H1 (cell line): ENCODE measurements at regions not wholly inside any gene's neighbourhood (a gene's known extent, or its start where the extent isn't known, plus 50 kb on each side); places are given as distances from the start of the nearest gene placed in this dataset.

Source experiments
- CTCF ChIA-PET: fragments of 300-600 bp; sonication (Branson Sonifier 250); formaldehyde crosslinking; loops from one replicate; lab custom pipeline; 2021; ENCODE audit not compliant: partially characterized antibody; lab: Charles Lee
- POLR2A ChIA-PET: fragments of 300-600 bp; sonication (Branson Sonifier 250); formaldehyde crosslinking; loops from one replicate; lab custom pipeline; 2021; ENCODE audit warnings: inconsistent platforms; ENCODE audit not compliant: partially characterized antibody; lab: Charles Lee
- DNase-seq, 2 experiments: peaks; one replicate each; pipeline versions ENCODE4 v3.0.0 to v3.0.0-alpha.2; 2010 to 2022; ENCODE audit warnings: low spot score in 2 of 2, low read depth in 1 of 2, mixed read lengths in 1 of 2
- FAIRE-seq: peaks from 2 replicates; lab custom pipeline; 2011; peaks lifted over from hg19 to GRCh38; lab: Jason Lieb, UNC
- H2AFZ ChIP-seq: 2 replicates; pipeline ENCODE4 v1.8.1; 2012; ENCODE audit warnings: low read length, inconsistent platforms
- H2AK5ac ChIP-seq: 2 replicates; pipeline ENCODE4 v1.6.1; 2013; ENCODE audit warnings: low read depth, low read length
- H2BK120ac ChIP-seq: replicated peaks from 2 replicates; pipeline ENCODE3; 2013; ENCODE audit warnings: low read depth, low read length, inconsistent platforms
- H2BK12ac ChIP-seq: 2 replicates; pipeline ENCODE4 v1.6.1; 2013; ENCODE audit warnings: low read depth, low read length
- H2BK15ac ChIP-seq: 2 replicates; pipeline ENCODE4 v1.6.1; 2013; ENCODE audit warnings: low read length
- H2BK20ac ChIP-seq: 2 replicates; pipeline ENCODE4 v1.6.1; 2013; ENCODE audit warnings: low read length
- H2BK5ac ChIP-seq: 2 replicates; pipeline ENCODE4 v1.6.1; 2013; ENCODE audit warnings: low read depth, low read length
- H3K14ac ChIP-seq: 2 replicates; pipeline ENCODE4 v1.6.1; 2013; ENCODE audit warnings: inconsistent platforms; ENCODE audit not compliant: insufficient read length
- H3K18ac ChIP-seq: 2 replicates; pipeline ENCODE4 v1.6.1; 2013; ENCODE audit warnings: low read length; ENCODE audit errors: extremely low read depth
- H3K23ac ChIP-seq: 2 replicates; pipeline ENCODE4 v1.6.1; 2013; ENCODE audit warnings: inconsistent platforms; ENCODE audit not compliant: insufficient read length
- H3K23me2 ChIP-seq: 2 replicates; pipeline ENCODE4 v1.6.1; 2013; ENCODE audit warnings: low read depth, low read length
- H3K27ac ChIP-seq: 2 replicates; pipeline ENCODE4 v1.6.1; 2011; ENCODE audit warnings: low read depth, low read length, inconsistent platforms
- H3K27me3 ChIP-seq, 4 experiments: replicated peaks in 1 of 4; 1 replicate in 1 of 4; 2 replicates in 3 of 4; pipeline versions ENCODE4 v1.6.1 to v1.8.1; 2011 to 2013; ENCODE audit warnings: low read length in 3 of 4, mild to moderate bottlenecking in 3 of 4, inconsistent platforms in 2 of 4, mixed read lengths in 2 of 4, moderate library complexity in 1 of 4; ENCODE audit not compliant: control insufficient read depth in 3 of 4, insufficient read depth in 3 of 4; ENCODE audit errors: extremely low read depth in 1 of 4
- H3K36me3 ChIP-seq, 4 experiments: 2 replicates each; pipeline versions ENCODE4 v1.6.1 to v1.8.1; 2011 to 2013; ENCODE audit warnings: mild to moderate bottlenecking in 4 of 4, low read length in 3 of 4, moderate library complexity in 2 of 4, control low read depth in 1 of 4, inconsistent platforms in 1 of 4; ENCODE audit not compliant: insufficient read depth in 4 of 4, control insufficient read depth in 2 of 4
- H3K4ac ChIP-seq: replicated peaks from 2 replicates; pipeline ENCODE3; 2013; ENCODE audit warnings: low read length, low read depth, mixed read lengths, inconsistent platforms; ENCODE audit not compliant: insufficient read length
- H3K4me1 ChIP-seq, 4 experiments: replicated peaks in 1 of 4; 1 replicate in 1 of 4; 2 replicates in 3 of 4; pipeline versions ENCODE4 v1.6.1 to v1.8.1; 2011 to 2013; ENCODE audit warnings: low read length in 3 of 4, inconsistent platforms in 2 of 4, mixed read lengths in 1 of 4; ENCODE audit not compliant: insufficient read depth in 4 of 4, control insufficient read depth in 3 of 4
- H3K4me2 ChIP-seq, 2 experiments: 2 replicates each; pipeline versions ENCODE4 v1.6.1 to v1.8.1; 2011 to 2013; ENCODE audit warnings: low read depth in 2 of 2, low read length in 2 of 2, control low read depth in 1 of 2, inconsistent platforms in 1 of 2, mild to moderate bottlenecking in 1 of 2; ENCODE audit not compliant: insufficient read depth in 1 of 2
- H3K4me3 ChIP-seq, 4 experiments: fragments of 200-600, 300-600 bp in 1 of 4; sonication (generic), shearing (Covaris generic), sonication (Bioruptor Twin) in 1 of 4; 2 replicates each; pipeline versions ENCODE4 v1.5.1 to v1.8.1; 2011 to 2016; ENCODE audit warnings: low read length in 4 of 4, low read depth in 3 of 4, control low read depth in 2 of 4, inconsistent platforms in 2 of 4, mild to moderate bottlenecking in 2 of 4, mixed read lengths in 1 of 4, moderate library complexity in 1 of 4; ENCODE audit not compliant: insufficient read depth in 2 of 4; ENCODE audit errors: extremely low read depth in 1 of 4
- H3K56ac ChIP-seq: replicated peaks from 2 replicates; pipeline ENCODE3; 2013; ENCODE audit warnings: low read depth, mild to moderate bottlenecking, mixed read lengths, low read length, inconsistent platforms; ENCODE audit not compliant: insufficient read length
- H3K79me1 ChIP-seq: 2 replicates; pipeline ENCODE4 v1.6.1; 2013; ENCODE audit warnings: low read depth, low read length, control low read depth
- H3K79me2 ChIP-seq, 2 experiments: 2 replicates each; pipeline versions ENCODE4 v1.6.1 to v1.8.1; 2012 to 2013; ENCODE audit warnings: low read length in 2 of 2, mild to moderate bottlenecking in 2 of 2, inconsistent platforms in 1 of 2; ENCODE audit not compliant: insufficient read depth in 2 of 2, control insufficient read depth in 1 of 2
- H3K9ac ChIP-seq, 4 experiments: replicated peaks in 1 of 4; 1 replicate in 1 of 4; 2 replicates in 3 of 4; pipeline versions ENCODE4 v1.6.1 to v1.8.1; 2011 to 2013; ENCODE audit warnings: low read depth in 3 of 4, low read length in 3 of 4, control low read depth in 2 of 4, mild to moderate bottlenecking in 2 of 4, moderate library complexity in 2 of 4, inconsistent platforms in 1 of 4; ENCODE audit errors: extremely low read depth in 1 of 4
- H3K9me3 ChIP-seq, 2 experiments: 2 replicates each; pipeline versions ENCODE4 v1.6.1 to v1.8.1; 2012 to 2013; ENCODE audit warnings: mild to moderate bottlenecking in 2 of 2, moderate library complexity in 2 of 2, control low read depth in 1 of 2, inconsistent platforms in 1 of 2, low read depth in 1 of 2, low read length in 1 of 2, mixed read lengths in 1 of 2; ENCODE audit not compliant: insufficient read depth in 2 of 2
- H4K20me1 ChIP-seq, 2 experiments: replicated peaks in 1 of 2; 2 replicates each; pipeline versions ENCODE3 to v1.8.1; 2011 to 2013; ENCODE audit warnings: inconsistent platforms in 2 of 2, low read length in 2 of 2, mild to moderate bottlenecking in 1 of 2; ENCODE audit not compliant: insufficient read depth in 2 of 2, control insufficient read depth in 1 of 2
- H4K5ac ChIP-seq: 2 replicates; pipeline ENCODE4 v1.6.1; 2013; ENCODE audit warnings: low read length, low read depth, mixed read lengths, inconsistent platforms; ENCODE audit not compliant: insufficient read length
- H4K8ac ChIP-seq: 2 replicates; pipeline ENCODE4 v1.8.0; 2013; ENCODE audit warnings: mild to moderate bottlenecking, moderate library complexity, low read length, inconsistent platforms; ENCODE audit not compliant: insufficient read depth; ENCODE audit errors: extremely low read depth
- H4K91ac ChIP-seq: replicated peaks from 2 replicates; pipeline ENCODE3; 2013; ENCODE audit warnings: low read length, mixed read lengths, inconsistent platforms; ENCODE audit not compliant: insufficient read length
- EP300 ChIP-seq, 2 experiments: IDR thresholded peaks; 1 replicate in 1 of 2; 2 replicates in 1 of 2; pipeline ENCODE4 v1.6.1; 2011 to 2012; ENCODE audit warnings: low read depth in 2 of 2, low read length in 2 of 2, mild to moderate bottlenecking in 2 of 2, borderline replicate concordance in 1 of 2, inconsistent platforms in 1 of 2, moderate library complexity in 1 of 2
- TAF1 ChIP-seq: IDR thresholded peaks from 2 replicates; pipeline ENCODE4 v1.6.1; 2011; ENCODE audit warnings: mild to moderate bottlenecking, low read depth, low read length
- WGBS, 2 experiments: shearing (Covaris generic) in 1 of 2; methylation state at CpG; one replicate each; pipeline versions ENCODE4 v1.1.6 to v1.1.7; 2013 to 2015; ENCODE audit warnings: low lambda C conversion rate in 2 of 2, mixed read lengths in 2 of 2, inconsistent platforms in 1 of 2, low coverage in 1 of 2, missing lambda C conversion rate in 1 of 2; ENCODE audit not compliant: insufficient replicate concordance in 2 of 2, insufficient coverage in 1 of 2, insufficient read length in 1 of 2; ENCODE audit errors: extremely low coverage in 1 of 2, missing lambda C conversion rate in 1 of 2; 5-methylcytosine and 5-hydroxymethylcytosine counted together

DNA sequence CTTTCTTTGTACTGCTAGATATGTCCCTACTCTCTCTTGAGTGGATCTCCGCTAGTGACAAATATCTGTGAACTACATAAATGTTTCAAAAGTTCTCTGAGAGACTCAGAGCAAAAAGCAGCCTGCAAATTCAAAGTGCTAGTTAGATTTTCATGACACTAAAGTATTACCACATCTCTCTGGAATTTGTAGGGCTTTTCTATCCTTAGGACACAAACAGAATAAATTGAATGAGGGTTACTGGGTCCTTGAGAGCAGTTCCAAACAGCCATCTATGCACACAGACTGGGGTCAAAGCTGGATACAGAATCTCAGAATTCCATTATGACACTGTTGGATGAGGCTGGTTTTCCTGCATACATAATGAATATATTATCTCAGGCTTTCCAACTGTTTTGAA lies 953.2 kb downstream of the DIAPH3 start:
- Histone ChIP-seq H3K23ac (no peak overlapping the region), H2BK20ac (no peak overlapping the region), H3K14ac (no peak overlapping the region), H3K4me3 (no peak overlapping the region), H3K27me3 (no peaks in the 10 kb centered on the region), H4K20me1 (no peaks in the 10 kb centered on the region), H2AK5ac (no peak overlapping the region), H3K56ac (no peak overlapping the region), H2BK5ac (no peak overlapping the region), H3K4ac (no peak overlapping the region), H3K18ac (no peak overlapping the region), H4K91ac (no peak overlapping the region), H3K79me2 (no peaks in the 10 kb centered on the region), H2BK12ac (no peak overlapping the region), H3K27ac (no peak overlapping the region), H3K9me3 (no peaks in the 10 kb centered on the region), H3K79me1 (no peaks in the 10 kb centered on the region), H3K4me1 (peaks cover 0 to 4% (median under 1%) of the 10 kb centered on the region in 4 experiments; a peak in 1 of 7 replicates), H3K23me2 (no peaks in the 10 kb centered on the region), H2BK15ac (no peak overlapping the region), H3K9ac (no peak overlapping the region), H2AFZ (no peak overlapping the region), H3K36me3 (no peaks in the 10 kb centered on the region), H2BK120ac (no peak overlapping the region), H4K8ac (no peak overlapping the region), H3K4me2 (no peak overlapping the region), H4K5ac (no peak overlapping the region)
- DNase-seq (no peak), FAIRE-seq (no peak)
- TF ChIP-seq EP300 (IDR thresholded peaks at IDR 0.05; ENCODE audit: borderline replicate concordance in 1 of 2, low read depth in 2 of 2, low read length in 2 of 2): no peak
- TF ChIP-seq TAF1: no peak
- ChIA-PET POLR2A (no interaction called here), CTCF (no interaction called here)
- WGBS, 2 experiments: 95% methylated on average over 1 of the region's 1 CpG; no CpG with 5 or more reads in 1 of the 2 experiments
